ENCODE measurements at regions not wholly inside any gene's neighbourhood (a gene's known extent, or its start where the extent isn't known, plus 50 kb on each side); places are given as distances from the start of the nearest gene placed in this dataset.

- TF ChIP-seq, protein P1, sequence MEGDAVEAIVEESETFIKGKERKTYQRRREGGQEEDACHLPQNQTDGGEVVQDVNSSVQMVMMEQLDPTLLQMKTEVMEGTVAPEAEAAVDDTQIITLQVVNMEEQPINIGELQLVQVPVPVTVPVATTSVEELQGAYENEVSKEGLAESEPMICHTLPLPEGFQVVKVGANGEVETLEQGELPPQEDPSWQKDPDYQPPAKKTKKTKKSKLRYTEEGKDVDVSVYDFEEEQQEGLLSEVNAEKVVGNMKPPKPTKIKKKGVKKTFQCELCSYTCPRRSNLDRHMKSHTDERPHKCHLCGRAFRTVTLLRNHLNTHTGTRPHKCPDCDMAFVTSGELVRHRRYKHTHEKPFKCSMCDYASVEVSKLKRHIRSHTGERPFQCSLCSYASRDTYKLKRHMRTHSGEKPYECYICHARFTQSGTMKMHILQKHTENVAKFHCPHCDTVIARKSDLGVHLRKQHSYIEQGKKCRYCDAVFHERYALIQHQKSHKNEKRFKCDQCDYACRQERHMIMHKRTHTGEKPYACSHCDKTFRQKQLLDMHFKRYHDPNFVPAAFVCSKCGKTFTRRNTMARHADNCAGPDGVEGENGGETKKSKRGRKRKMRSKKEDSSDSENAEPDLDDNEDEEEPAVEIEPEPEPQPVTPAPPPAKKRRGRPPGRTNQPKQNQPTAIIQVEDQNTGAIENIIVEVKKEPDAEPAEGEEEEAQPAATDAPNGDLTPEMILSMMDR (IDR thresholded peaks at IDR 0.05) = no peak
Observed at GRCh38 chr3:159904911-159905310, 83.7 kb upstream of the IL12A start.

DNA sequence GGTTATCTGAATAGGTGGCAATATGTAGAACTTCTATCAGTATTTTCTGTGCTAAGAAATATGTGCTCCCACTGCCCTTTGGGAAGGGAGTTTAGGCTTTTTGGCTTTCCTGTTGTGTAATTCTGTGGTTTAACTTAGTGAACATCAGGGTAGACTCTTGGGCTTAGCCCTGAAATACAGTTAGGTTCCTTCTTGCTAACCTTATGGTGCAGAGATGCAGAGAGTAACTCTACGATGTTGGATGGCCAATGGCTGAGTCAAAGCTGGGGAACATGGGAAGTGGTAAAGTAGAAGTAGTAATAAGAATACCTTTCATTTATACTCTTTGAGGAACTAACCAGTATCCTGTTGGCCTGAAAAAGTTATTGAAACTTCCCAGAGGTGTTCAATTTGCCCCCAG lies 80.8 kb upstream of the IL12A start:
- DNase-seq (no peak), ATAC-seq (no peak)
- no peaks in the 10 kb centered on the region for H3K27me3 ChIP-seq
- H3K27ac ChIP-seq = no peak overlapping the region
- no peaks in the 10 kb centered on the region for H3K9me3 ChIP-seq
- 85 to 92% methylated on average over 1 of the region's 1 CpG for WGBS, 2 donors
- peaks cover 0 to 31% (median 11%) of the 10 kb centered on the region in 9 donors for H3K4me1 ChIP-seq
- H3K4me3 ChIP-seq = no peak overlapping the region
- intact Hi-C loops (cut with DNase I) = no loop called here
- no peaks in the 10 kb centered on the region for H3K36me3 ChIP-seq
- TF ChIP-seq, protein P1 (IDR thresholded peaks at IDR 0.05) = no peak

More at GRCh38 chr3:159904911-159905310, 83.7 kb upstream of the IL12A start:
- Histone ChIP-seq H3K27me3 (no peaks in the 10 kb centered on the region), H3K36me3 (no peaks in the 10 kb centered on the region), H3K9me3 (no peaks in the 10 kb centered on the region), H3K4me3 (no peak overlapping the region), H3K4me1 (peaks cover 0 to 17% (median 0%) of the 10 kb centered on the region in 9 donors), H3K27ac (no peak overlapping the region)
- intact Hi-C loops (cut with DNase I) = no loop called here
- no peak for ATAC-seq
- no peak for DNase-seq
- 93 to 96% methylated on average over 2 of the region's 2 CpGs for WGBS, 2 donors

DNA sequence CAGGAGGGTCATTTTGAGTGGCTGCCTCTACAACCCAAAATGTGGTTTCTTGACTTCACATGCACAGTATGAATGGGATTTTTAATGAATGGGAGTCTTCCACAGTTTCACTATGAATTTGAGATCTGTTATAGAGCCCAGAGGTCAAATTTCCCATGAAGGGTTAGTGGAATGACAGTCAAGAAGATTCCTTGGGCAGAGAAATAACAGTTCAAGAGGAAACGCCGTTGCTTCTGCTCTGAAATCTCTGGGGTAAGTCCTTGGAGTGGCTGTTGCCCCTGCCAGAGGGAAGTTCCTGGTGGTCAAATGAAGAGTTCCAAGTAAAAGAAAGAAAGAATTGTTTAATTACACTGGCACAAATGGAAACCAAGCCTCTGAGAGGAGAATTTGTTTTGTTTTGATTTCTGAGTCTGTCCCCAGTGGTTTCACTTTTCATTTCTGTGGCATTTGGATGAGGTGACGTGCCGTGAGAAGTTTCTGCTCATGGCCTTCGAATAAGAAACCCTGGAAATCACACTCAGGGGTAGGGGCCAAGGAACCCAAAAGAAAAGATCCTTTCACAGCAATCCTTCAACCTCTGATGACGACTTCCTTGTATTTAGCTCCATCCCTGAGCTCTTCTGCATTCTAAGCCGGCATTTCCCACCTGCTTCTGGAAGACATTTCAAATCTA lies 77.5 kb upstream of the IL12A start:
- WGBS, 2 donors = 35 to 65% methylated on average over 7 of the region's 7 CpGs
- intact Hi-C loops (cut with DNase I) = no loop called here
- Histone ChIP-seq H3K4me3 (peak overlapping the region in 8 of 10 donors; percentile 13 to 42 (median 40)), H3K27me3 (no peaks in the 10 kb centered on the region), H3K36me3 (no peaks in the 10 kb centered on the region), H3K4me1 (peaks cover 0 to 24% (median 11%) of the 10 kb centered on the region in 9 donors), H3K9me3 (no peaks in the 10 kb centered on the region), H3K27ac (peak overlapping the region in 9 of 10 donors; percentile 24 to 79 (median 64))
- ATAC-seq (peak in 7 of 8 donors; percentile 33 to 74 (median 49)), DNase-seq (no peak)
- TF ChIP-seq, protein P1 (IDR thresholded peaks at IDR 0.05) = no peak

- intact Hi-C loops (cut with DNase I) = no loop called here
- H3K27ac ChIP-seq = peak overlapping the region in 9 of 10 donors; percentile 24 to 79 (median 64)
- H3K4me1 ChIP-seq = peaks cover 0 to 24% (median 11%) of the 10 kb centered on the region in 9 donors
- no peaks in the 10 kb centered on the region for H3K36me3 ChIP-seq
- H3K4me3 ChIP-seq = peak overlapping the region in 8 of 10 donors; percentile 13 to 42 (median 40)
- DNase-seq (no peak), ATAC-seq (no peak)
- no peaks in the 10 kb centered on the region for H3K27me3 ChIP-seq
- TF ChIP-seq, protein P1 (IDR thresholded peaks at IDR 0.05) = no peak
- H3K9me3 ChIP-seq = no peaks in the 10 kb centered on the region
- 89 to 94% methylated on average over 2 of the region's 2 CpGs for WGBS, 2 donors
Observed at GRCh38 chr3:159911664-159912037, 77.0 kb upstream of the IL12A start.
